ENCODE measurements at regions not wholly inside any gene's neighbourhood (a gene's known extent, or its start where the extent isn't known, plus 50 kb on each side); places are given as distances from the start of the nearest gene placed in this dataset.
"Not testable (repeated sequence)": the region's sequence is repeated elsewhere in the genome, so short reads cannot be mapped to it uniquely, and the experiment has no call there.

DNA sequence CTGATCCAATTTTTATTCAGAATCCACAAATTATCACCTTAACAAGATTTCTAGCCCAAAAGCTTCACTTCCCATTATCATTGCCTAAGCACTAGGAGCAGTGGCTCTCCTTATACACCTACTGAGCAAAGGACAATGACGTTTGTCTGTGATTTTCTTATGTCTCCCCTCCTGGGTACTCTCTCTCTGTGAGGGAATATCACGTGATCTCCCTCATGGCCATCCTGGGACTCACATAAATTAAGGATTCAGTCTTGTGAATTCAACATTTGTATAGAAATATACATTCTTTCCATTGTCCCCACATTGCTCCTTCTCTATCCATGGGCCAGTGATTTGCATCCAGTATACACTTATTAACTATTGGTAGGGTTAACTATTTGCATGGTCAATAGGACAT lies 476.5 kb downstream of the PLK2 start:
- TF ChIP-seq, protein P1, sequence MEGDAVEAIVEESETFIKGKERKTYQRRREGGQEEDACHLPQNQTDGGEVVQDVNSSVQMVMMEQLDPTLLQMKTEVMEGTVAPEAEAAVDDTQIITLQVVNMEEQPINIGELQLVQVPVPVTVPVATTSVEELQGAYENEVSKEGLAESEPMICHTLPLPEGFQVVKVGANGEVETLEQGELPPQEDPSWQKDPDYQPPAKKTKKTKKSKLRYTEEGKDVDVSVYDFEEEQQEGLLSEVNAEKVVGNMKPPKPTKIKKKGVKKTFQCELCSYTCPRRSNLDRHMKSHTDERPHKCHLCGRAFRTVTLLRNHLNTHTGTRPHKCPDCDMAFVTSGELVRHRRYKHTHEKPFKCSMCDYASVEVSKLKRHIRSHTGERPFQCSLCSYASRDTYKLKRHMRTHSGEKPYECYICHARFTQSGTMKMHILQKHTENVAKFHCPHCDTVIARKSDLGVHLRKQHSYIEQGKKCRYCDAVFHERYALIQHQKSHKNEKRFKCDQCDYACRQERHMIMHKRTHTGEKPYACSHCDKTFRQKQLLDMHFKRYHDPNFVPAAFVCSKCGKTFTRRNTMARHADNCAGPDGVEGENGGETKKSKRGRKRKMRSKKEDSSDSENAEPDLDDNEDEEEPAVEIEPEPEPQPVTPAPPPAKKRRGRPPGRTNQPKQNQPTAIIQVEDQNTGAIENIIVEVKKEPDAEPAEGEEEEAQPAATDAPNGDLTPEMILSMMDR (IDR thresholded peaks at IDR 0.05; ENCODE audit: low read depth, low read length): no peak
- no peak for DNase-seq (ENCODE audit: extremely low read depth, low read depth)

DNA sequence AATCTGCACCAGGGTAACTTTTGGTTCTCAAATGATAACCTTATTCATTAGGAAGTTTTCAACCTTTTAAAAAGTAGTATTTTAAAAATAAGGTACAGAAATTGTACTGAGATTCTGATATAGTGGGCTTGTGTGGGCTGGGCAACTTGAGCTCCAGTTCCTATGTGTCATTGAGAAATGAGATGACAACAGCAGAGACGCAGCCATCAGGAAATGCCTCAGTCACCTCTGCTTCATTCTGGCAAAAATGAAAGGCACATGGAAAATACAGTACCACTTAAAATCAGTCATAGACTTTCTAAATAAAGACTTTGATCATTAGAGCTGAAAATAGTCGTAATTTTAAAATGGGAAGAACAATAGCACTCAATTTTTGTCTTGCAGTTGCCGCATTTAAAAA lies 480.2 kb downstream of the PLK2 start:
- no peak for DNase-seq (ENCODE audit: extremely low read depth, low read depth)
- TF ChIP-seq, protein P1 (IDR thresholded peaks at IDR 0.05; ENCODE audit: low read depth, low read length): no peak

DNA sequence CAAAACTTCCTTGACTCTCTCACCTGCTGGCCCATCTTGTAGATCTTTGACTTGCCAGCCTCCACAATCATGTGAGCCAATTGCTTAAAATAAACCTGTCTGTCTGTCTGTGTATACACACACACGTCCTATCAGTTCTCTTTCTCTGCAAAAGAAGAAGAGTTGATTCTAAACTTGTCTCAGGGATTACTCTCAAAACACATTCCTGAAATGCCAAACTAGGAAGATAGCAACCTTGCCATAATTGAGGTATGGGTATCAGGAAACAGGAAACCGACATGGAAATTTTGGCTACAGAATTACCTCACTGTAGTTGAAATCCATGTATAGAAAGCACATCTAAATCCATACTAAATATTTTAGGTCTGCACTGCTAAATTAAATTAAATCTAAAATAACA lies 483.4 kb downstream of the PLK2 start:
- no peak for DNase-seq (ENCODE audit: extremely low read depth, low read depth)
- TF ChIP-seq, protein P1 (IDR thresholded peaks at IDR 0.05; ENCODE audit: low read depth, low read length): no peak

DNA sequence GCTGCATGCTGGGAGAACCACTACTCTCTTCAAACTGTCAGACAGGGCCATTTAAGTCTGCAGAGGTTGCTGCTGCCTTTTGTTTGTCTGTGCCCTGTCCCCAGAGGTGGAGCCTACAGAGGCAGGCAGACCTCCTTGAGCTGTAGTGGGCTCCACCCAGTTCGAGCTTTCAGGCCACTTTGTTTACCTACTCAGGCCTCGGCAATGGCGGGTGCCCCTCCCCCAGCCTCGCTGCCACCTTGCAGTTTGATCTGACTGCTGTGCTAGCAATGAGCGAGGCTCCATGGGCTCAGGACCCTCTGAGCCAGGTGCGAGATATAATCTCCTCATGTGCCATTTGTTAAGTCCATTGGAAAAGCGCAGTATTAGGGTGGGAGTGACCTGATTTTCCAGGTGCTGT lies 487.8 kb downstream of the PLK2 start:
- not testable (repeated sequence) for DNase-seq (ENCODE audit: extremely low read depth, low read depth)

DNA sequence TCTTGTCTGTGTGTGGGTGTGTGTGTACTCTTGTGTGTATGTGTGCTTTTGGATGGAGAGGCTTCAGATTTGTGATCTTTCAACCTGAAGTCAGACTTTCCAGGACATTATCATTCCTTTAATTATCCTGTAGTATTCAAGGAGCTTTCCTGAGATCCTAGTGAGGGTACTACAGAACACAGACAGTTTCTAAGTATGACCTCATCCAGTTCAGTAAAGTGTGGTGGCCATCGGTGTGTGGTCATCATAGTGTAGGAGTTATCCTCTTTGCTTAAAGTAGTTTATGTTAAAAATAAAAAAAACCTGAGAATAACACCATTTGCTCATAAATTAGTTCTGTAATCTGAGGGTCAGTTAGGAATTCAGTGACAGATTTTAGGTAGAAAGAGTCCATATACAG lies 478.0 kb upstream of the ACTBL2 start:
- DNase-seq (ENCODE audit: extremely low read depth, low read depth): no peak
- TF ChIP-seq, protein P1 (IDR thresholded peaks at IDR 0.05; ENCODE audit: low read depth, low read length): no peak

DNA sequence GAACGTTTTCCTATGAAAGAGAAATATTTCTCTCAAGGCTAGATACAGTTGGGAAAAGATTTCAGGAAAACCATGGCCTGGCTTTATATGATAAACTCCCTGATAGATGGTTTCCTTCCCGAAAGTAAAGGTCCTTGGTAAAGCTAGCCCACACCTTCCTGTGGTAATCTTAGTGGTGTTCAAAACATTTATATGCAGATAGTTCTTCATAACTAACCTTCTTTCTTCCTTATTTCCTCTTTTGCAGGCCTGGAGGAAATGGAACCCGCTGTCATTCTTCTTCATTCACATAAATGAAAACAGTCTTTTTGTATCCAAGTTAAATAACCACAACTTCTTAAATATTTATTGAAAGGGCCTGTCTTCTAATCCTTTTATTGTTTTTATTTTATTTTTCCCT lies 474.0 kb upstream of the ACTBL2 start:
- TF ChIP-seq, protein P1 (IDR thresholded peaks at IDR 0.05; ENCODE audit: low read depth, low read length): no peak
- DNase-seq (ENCODE audit: extremely low read depth, low read depth): no peak

DNA sequence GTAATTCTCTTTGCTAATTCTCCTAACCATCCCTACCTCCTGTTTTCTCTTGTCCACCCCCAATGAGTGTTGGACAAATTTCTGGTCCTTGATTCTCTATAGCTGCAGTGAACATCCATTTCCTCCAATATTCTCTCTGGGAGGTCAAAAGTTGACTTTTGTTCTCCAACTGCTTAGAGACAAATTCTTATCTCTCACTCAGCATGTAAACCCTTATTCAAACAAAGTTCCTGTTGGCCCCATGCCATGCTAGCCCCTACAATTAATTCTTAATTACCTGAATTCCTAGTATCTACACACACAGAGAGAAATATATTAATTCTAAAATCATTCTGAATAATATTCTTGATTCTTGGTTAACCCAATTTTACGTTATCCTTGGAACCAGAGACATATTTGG lies 472.9 kb upstream of the ACTBL2 start:
- TF ChIP-seq, protein P1 (IDR thresholded peaks at IDR 0.05; ENCODE audit: low read depth, low read length): no peak
- DNase-seq (ENCODE audit: extremely low read depth, low read depth): no peak

DNA sequence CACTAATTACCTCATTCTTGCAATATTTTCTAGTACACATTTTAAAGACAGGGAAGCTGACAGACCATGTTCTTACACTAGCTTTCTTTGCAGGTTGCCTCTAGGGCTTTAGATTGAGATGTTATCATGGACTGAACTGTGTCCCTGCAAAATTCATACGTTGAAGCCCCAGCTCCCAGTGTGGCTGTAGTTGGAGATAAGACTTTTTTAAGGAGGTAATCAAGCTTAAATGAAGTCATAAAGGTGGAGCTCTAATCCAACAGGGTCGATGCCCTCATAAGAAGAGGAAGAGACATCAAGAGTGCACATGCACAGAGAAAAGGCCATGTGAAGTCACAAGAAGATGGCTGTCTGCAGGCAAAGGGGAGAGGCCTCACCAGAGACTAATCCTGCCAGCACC lies 471.2 kb upstream of the ACTBL2 start:
- DNase-seq (ENCODE audit: extremely low read depth, low read depth): no peak
- TF ChIP-seq, protein P1 (IDR thresholded peaks at IDR 0.05; ENCODE audit: low read depth, low read length): no peak

Measured in AG09319 (cell line).